ENCODE measurements at regions not wholly inside any gene's neighbourhood (a gene's known extent, or its start where the extent isn't known, plus 50 kb on each side); places are given as distances from the start of the nearest gene placed in this dataset.
"Not testable (repeated sequence)": the region's sequence is repeated elsewhere in the genome, so short reads cannot be mapped to it uniquely, and the experiment has no call there.

- no peak for DNase-seq
Observed at GRCh38 chr2:155663265-155663664, 669.3 kb downstream of the NR4A2 start.

- no peak for DNase-seq
Observed at GRCh38 chr2:155662224-155662623, 670.3 kb downstream of the NR4A2 start.

GRCh38 chr2:155653176-155653575 lies 679.3 kb downstream of the NR4A2 start:
- no peak for DNase-seq

GRCh38 chr2:155651851-155652250 lies 680.7 kb downstream of the NR4A2 start:
- no peak for DNase-seq

GRCh38 chr2:155645791-155646190 lies 686.7 kb downstream of the NR4A2 start:
- no peak for DNase-seq

GRCh38 chr2:155643056-155643775 lies 689.3 kb downstream of the NR4A2 start:
- no peak for DNase-seq

GRCh38 chr2:155633887-155634570 lies 698.5 kb downstream of the NR4A2 start:
- peak; percentile 2 for DNase-seq

GRCh38 chr2:155633060-155633839 lies 699.3 kb downstream of the NR4A2 start:
- no peak for DNase-seq

- no peak for DNase-seq
Observed at GRCh38 chr2:155630760-155631159, 701.8 kb downstream of the NR4A2 start.

- DNase-seq: no peak
Observed at GRCh38 chr2:155622443-155622842, 710.1 kb downstream of the NR4A2 start.

- DNase-seq: no peak
Observed at GRCh38 chr2:155600914-155601760, 731.4 kb downstream of the NR4A2 start.

GRCh38 chr2:155600296-155600695 lies 732.2 kb downstream of the NR4A2 start:
- DNase-seq: no peak

GRCh38 chr2:155599834-155600233 lies 732.7 kb downstream of the NR4A2 start:
- no peak for DNase-seq

- no peak for DNase-seq
Observed at GRCh38 chr2:155583674-155584195, 748.8 kb downstream of the NR4A2 start.

- no peak for DNase-seq
Observed at GRCh38 chr2:155574941-155575340, 757.6 kb downstream of the NR4A2 start.

- no peak for DNase-seq
Observed at GRCh38 chr2:155547571-155547970, 785.0 kb downstream of the NR4A2 start.

- no peak for DNase-seq
Observed at GRCh38 chr2:155546721-155547555, 785.6 kb downstream of the NR4A2 start.

GRCh38 chr2:155539028-155539427 lies 793.5 kb downstream of the NR4A2 start:
- not testable (repeated sequence) for DNase-seq

GRCh38 chr2:155528034-155528433 lies 804.5 kb downstream of the NR4A2 start:
- no peak for DNase-seq

- DNase-seq: no peak
Observed at GRCh38 chr2:155525199-155525598, 807.3 kb downstream of the NR4A2 start.

GRCh38 chr2:155519529-155520130 lies 812.9 kb downstream of the NR4A2 start:
- DNase-seq: no peak

Measured in CD4-positive, alpha-beta T cell treated with Interferon gamma for 1 hour (primary cell).